ENCODE measurements at regions not wholly inside any gene's neighbourhood (a gene's known extent, or its start where the extent isn't known, plus 50 kb on each side); places are given as distances from the start of the nearest gene placed in this dataset.
A peak's percentile ranks its signal among the peaks of the same experiment; 100 is the strongest.
"Not testable (repeated sequence)": the region's sequence is repeated elsewhere in the genome, so short reads cannot be mapped to it uniquely, and the experiment has no call there.

DNA sequence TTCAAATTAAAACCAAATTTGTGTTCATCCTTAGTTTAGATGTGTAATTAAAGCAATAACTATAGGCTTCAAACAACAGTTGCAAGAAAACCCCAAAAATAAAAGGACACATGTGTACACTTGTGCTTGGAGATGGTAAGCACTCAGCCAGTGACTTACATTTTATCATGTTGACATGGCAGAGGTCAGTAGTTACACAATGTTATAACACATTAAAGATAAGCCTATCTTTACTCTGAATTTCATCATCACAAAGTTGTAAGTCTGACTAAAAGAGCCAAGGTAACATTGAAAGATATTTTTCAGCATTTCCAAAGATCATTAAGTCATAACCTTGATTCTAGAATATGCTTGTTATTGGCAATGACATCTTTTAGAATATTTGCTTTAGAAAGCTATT is 98.5 kb upstream of the PNPLA4 start:
- no peak for DNase-seq (ENCODE audit: low spot score)

DNA sequence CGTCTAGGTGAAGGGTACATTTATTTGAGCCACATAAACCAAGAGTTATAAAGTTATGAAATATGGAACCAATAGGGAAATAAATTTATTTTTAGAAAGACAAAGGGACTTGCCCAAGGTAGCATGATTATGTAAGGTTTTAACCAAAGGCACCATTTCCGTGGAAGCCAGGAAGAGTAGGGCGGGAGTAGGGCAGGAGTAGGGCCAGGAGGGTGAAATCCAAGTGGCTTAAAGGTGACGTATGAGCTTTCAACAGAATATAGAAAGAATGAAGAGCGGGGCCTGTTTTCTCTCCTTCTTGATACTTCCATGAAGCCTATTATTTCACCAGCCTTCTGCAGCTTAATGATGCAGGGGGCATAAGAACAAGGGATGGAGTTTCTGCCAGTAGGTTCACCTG is 91.7 kb upstream of the PNPLA4 start:
- DNase-seq (ENCODE audit: low spot score): no peak

- no peak for DNase-seq (ENCODE audit: low spot score)
These were observed 82.9 kb upstream of the PNPLA4 start for GRCh38 chrX:8010105-8010504.

- DNase-seq (ENCODE audit: low spot score): no peak
These were observed 78.6 kb upstream of the PNPLA4 start for GRCh38 chrX:8005678-8006347.

DNA sequence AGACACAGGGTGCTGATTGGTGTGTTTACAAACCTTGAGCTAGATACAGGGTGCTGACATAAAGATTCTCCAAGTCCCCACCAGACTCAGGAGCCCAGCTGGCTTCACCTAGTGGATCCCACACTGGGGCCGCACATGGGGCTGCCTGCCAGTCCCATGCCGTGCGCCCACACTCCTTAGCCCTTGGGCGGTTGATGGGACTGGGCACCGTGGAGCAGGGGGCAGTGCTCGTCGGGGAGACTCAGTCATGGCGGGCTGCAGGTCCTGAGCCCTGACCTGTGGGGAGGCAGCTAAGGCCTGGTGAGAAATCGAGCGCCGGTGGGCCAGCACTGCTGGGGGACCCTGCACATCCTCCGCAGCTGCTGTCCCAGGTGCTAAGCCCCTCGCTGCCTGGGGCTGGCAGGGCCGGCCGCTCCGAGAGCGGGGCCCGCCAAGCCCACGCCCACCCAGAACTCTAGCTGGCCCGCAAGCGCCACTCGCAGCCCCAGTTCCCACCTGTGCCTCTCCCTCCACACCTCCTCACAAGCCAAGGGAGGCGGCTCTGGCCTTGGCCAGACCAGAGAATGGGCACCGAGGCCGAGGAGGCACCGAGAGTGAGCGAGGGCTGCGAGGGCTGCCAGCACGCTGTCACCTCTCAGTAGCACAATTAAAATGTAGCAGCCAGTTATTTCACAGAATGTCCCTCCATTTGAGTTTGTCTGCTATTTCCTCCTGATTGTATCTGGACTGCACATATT is 76.1 kb upstream of the PNPLA4 start:
- no peak for DNase-seq (ENCODE audit: low spot score)

- no peak for DNase-seq (ENCODE audit: low spot score)
These were observed 69.6 kb upstream of the PNPLA4 start for GRCh38 chrX:7996851-7997250.

GRCh38 chrX:7996414-7996813 is 69.2 kb upstream of the PNPLA4 start:
- DNase-seq (ENCODE audit: low spot score): peak; percentile 35

DNA sequence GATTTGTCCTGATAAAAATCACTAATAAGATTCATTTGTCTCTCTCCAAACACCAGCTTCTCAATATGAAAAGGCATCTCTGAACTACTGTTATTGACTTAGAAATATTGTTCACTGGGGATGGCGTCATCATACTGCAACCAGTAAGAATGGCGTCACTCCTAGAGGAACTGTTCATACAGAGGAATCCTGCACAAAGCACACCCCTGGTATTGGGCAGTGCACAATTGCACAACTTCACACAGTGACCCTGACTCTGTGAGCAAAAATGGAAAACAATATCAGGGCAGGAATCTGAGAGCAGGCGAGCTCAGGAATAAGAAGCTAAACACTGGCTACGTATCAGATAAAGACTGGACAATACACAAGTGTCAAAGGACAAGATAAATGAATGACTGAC is 66.7 kb upstream of the PNPLA4 start:
- DNase-seq (ENCODE audit: low spot score): no peak

DNA sequence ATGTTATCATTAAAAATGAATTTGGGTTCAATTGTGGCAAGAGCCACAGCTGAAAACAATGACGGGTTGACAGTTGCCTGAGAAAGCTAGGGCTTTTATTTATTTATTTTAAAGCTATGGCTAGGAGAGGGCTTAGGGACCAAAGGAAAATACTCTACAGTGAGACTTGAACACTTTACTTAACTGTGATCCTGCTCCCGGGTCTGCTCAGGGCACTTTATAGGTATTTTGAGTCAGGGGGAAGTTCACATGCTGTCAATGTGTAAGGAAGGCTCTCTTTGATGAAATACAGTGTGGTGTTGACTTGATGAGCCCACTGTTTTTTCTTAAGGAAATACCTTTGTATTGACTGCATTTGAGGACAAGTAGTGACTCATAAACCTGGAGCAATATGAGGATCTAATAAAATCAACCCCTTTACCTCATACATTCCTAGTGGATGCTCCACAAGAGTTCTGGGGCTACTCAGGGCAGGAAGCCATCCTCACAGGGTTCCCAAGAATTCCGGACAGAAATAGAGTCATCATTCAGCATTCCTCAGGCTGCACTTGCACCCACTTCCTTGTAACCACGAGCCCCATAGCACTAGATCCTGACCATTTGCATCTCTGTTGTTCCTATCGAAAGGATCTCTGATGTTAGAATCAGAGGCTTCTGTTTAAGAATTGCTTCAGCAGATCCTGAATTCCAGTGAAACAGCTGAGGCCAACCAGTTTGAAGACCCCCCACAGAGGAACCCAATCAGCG is 61.0 kb upstream of the PNPLA4 start:
- DNase-seq (ENCODE audit: low spot score): not testable (repeated sequence)

DNA sequence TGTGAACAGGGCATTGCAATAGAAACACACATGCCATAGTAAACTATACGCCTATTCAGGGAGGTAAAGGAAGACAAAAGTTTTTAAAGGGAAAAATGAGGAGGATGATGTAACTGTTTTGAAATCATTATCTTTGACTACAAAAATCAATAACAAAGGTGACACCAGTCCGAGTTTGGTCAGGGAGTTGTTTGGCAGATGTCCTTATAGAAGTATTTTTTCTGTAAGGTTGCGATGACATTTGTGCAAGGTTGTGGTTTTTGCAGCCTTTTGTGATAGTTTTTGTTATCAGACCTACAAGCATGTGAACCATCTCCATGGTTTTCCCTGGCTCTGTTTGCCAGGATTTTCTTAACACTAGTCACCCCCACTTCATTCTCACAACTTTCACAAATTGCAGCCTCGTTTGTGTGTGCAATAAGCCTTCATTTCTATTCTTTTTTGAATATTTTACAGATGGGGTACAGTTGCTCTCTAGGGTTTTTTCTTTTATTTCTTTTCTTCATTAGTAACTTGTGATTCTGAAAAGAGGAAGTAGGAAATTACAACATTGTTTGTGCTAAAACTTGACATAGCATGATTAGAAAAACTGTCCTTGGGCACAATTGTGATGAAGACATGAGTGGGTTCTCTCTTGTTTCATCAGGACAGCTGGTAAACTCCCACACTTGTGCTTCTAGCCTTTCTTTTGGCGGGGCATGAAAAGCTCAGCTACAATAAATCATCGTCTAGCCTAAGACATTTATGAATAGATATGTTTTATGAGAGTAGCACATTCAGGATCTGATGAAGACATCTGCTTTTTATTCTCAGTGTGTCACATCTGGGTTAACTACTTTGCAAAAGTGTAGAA is 60.2 kb upstream of the PNPLA4 start:
- no peak for DNase-seq (ENCODE audit: low spot score)

GRCh38 chrX:7986738-7987137 is 59.5 kb upstream of the PNPLA4 start:
- DNase-seq (ENCODE audit: low spot score): not testable (repeated sequence)

DNA sequence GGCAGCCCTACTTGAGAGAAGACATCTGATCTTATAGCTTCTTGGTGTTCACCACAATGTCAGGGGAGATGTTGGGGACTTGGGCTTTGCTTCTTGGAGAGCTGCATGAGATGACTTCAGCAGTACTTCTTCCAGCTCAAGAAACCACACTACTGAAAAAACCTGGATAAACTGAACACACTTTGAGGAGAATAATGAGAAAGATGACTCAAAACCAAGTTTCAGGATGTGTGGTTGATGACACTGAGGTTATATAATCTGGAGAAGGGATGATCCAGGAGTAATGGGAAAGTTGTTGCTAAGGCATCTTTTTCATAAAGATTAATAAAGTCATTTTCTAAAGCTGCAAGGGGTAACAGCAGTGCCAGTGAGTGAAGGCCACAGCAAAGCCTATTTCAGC is 58.4 kb upstream of the PNPLA4 start:
- no peak for DNase-seq (ENCODE audit: low spot score)

GRCh38 chrX:7983581-7983980 is 56.4 kb upstream of the PNPLA4 start:
- no peak for DNase-seq (ENCODE audit: low spot score)

Measured in pons (tissue), 1 donor.